Spleen (tissue), 7 donors: ENCODE measurements at regions not wholly inside any gene's neighbourhood (a gene's known extent, or its start where the extent isn't known, plus 50 kb on each side); places are given as distances from the start of the nearest gene placed in this dataset.

Experiments used
- POLR2A ChIP-seq, 3 donors: fragments of 450-650 bp; IDR thresholded peaks; one replicate each; pipeline ENCODE4 v1.5.1; 2017; ENCODE audit warnings: antibody characterized with exemption in 3 of 3, mild to moderate bottlenecking in 1 of 3
- TF ChIP-seq, protein P1 (sequence below), 11 experiments: fragments of 200-600 bp in 7 of 11; fragments of 450-650 bp in 4 of 11; sonication (generic) in 4 of 11; IDR thresholded peaks in 8 of 11; conservative IDR thresholded peaks in 3 of 11; 1 replicate in 7 of 11; 2 replicates in 4 of 11; pipeline versions ENCODE4 v1.4.0 to v1.8.0; 2016 to 2021; ENCODE audit warnings: antibody characterized with exemption in 11 of 11, inconsistent platforms in 4 of 11, mild to moderate bottlenecking in 1 of 11
- donor health status: DM: no; HTN: no; CAD: no; lungs with moderate emphysema.
- donor health status: DM: no; HTN: no; CAD: no.
- donor health status: DM: no; HTN: no; CAD: no.

DNA sequence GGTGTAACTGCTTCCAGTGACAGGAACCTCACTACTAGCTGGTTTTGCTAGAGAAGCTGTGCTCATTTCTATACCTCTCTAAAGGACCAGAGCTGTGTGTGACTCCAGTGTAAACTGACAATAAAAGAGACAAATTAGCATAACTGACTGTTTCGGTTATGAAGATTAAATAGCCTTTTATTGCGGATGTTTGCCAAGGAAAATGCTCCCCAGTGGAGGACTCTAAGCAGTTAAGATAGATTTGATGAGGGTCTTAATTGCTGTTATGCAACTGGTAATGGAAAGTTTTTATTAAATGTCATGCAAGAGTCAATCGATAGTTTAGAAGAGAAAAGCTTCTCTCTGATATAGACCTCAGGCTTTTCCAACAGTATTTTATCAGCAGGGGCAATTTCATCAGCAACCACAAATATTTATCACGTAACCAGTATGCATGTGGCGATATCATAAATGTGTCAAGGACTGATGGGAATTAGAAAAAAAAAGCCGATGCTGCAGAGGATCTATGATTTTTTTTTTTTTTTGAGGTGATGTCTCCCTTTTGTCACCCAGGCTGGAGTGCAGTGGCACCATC lies 275.2 kb upstream of the DMAC1 start:
- TF ChIP-seq, protein P1, sequence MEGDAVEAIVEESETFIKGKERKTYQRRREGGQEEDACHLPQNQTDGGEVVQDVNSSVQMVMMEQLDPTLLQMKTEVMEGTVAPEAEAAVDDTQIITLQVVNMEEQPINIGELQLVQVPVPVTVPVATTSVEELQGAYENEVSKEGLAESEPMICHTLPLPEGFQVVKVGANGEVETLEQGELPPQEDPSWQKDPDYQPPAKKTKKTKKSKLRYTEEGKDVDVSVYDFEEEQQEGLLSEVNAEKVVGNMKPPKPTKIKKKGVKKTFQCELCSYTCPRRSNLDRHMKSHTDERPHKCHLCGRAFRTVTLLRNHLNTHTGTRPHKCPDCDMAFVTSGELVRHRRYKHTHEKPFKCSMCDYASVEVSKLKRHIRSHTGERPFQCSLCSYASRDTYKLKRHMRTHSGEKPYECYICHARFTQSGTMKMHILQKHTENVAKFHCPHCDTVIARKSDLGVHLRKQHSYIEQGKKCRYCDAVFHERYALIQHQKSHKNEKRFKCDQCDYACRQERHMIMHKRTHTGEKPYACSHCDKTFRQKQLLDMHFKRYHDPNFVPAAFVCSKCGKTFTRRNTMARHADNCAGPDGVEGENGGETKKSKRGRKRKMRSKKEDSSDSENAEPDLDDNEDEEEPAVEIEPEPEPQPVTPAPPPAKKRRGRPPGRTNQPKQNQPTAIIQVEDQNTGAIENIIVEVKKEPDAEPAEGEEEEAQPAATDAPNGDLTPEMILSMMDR (IDR thresholded peaks at IDR 0.05 in 8 of 11, conservative IDR thresholded peaks at IDR 0.05 in 3 of 11) = no peak
- no peak for TF ChIP-seq POLR2A (IDR thresholded peaks at IDR 0.05)
